ENCODE measurements at regions not wholly inside any gene's neighbourhood (a gene's known extent, or its start where the extent isn't known, plus 50 kb on each side); places are given as distances from the start of the nearest gene placed in this dataset.

DNA sequence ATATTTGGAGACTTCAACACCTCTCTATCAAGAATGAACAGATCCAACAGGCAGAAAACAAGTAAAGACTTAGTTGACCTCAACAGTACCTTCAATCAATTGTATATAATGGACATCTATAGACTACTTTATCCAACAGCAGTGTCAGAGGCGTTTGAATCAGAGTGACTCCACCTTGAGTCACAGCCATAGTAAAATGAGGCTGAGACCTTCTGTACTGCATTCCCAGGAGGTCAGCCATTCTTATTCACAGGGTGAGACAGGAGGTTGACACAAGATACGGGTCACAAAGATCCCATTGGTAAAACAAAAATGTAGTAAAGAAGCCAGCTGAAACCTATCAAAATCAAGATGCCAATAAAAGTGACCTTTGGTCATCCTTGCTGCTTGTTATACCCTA, 299.8 kb downstream of the CNTN3 start:
- TF ChIP-seq, protein P1, sequence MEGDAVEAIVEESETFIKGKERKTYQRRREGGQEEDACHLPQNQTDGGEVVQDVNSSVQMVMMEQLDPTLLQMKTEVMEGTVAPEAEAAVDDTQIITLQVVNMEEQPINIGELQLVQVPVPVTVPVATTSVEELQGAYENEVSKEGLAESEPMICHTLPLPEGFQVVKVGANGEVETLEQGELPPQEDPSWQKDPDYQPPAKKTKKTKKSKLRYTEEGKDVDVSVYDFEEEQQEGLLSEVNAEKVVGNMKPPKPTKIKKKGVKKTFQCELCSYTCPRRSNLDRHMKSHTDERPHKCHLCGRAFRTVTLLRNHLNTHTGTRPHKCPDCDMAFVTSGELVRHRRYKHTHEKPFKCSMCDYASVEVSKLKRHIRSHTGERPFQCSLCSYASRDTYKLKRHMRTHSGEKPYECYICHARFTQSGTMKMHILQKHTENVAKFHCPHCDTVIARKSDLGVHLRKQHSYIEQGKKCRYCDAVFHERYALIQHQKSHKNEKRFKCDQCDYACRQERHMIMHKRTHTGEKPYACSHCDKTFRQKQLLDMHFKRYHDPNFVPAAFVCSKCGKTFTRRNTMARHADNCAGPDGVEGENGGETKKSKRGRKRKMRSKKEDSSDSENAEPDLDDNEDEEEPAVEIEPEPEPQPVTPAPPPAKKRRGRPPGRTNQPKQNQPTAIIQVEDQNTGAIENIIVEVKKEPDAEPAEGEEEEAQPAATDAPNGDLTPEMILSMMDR (IDR thresholded peaks at IDR 0.05; ENCODE audit: low read length): no peak
- no peak for TF ChIP-seq EZH2phosphoT487 (IDR thresholded peaks at IDR 0.05; ENCODE audit: low read length)
- no peak for TF ChIP-seq EZH2 (optimal IDR thresholded peaks at IDR 0.05; ENCODE audit: low read depth, low read length)
